Thoracic aorta (tissue), 2 donors: ENCODE measurements at regions not wholly inside any gene's neighbourhood (a gene's known extent, or its start where the extent isn't known, plus 50 kb on each side); places are given as distances from the start of the nearest gene placed in this dataset.

Experiments
- ATAC-seq: fragments of 150-250 bp; one replicate; pipeline ENCODE4 v1.8.0; 2017; ENCODE audit warnings: low read depth; ENCODE audit not compliant: insufficient number of reproducible peaks, low FRiP score
- DNase-seq: peaks from one replicate; pipeline ENCODE4 v3.0.0-alpha.2; 2020; ENCODE audit warnings: low spot score
- H3K27ac ChIP-seq, 2 donors: fragments of 200-600 bp; sonication (generic); 1 replicate in 1 of 2; 2 replicates in 1 of 2; pipeline ENCODE4 v1.5.1; 2016; ENCODE audit warnings: mild to moderate bottlenecking in 2 of 2, moderate library complexity in 2 of 2
- H3K27me3 ChIP-seq: fragments of 200-600 bp; sonication (generic); replicated peaks from 2 replicates; pipeline ENCODE4 v1.6.0; 2016; ENCODE audit warnings: mild to moderate bottlenecking; ENCODE audit not compliant: insufficient read depth
- H3K36me3 ChIP-seq: fragments of 200-600 bp; sonication (generic); one replicate; pipeline ENCODE4 v1.5.1; 2016
- H3K4me1 ChIP-seq, 2 donors: fragments of 200-600 bp; sonication (generic); 1 replicate in 1 of 2; 2 replicates in 1 of 2; pipeline versions ENCODE4 v1.5.1 to v1.6.0; 2016; ENCODE audit warnings: low read depth in 2 of 2, mild to moderate bottlenecking in 1 of 2; ENCODE audit not compliant: control insufficient read depth in 1 of 2
- H3K4me3 ChIP-seq: fragments of 200-600 bp; sonication (generic); 2 replicates; pipeline ENCODE4 v1.5.1; 2016; ENCODE audit warnings: mild to moderate bottlenecking
- H3K9me3 ChIP-seq: fragments of 200-600 bp; sonication (generic); 2 replicates; pipeline ENCODE4 v1.5.1; 2016
- CTCF ChIP-seq: fragments of 200-600 bp; sonication (generic); IDR thresholded peaks from one replicate; pipeline ENCODE4 v1.5.1; 2019; ENCODE audit warnings: antibody characterized with exemption

DNA sequence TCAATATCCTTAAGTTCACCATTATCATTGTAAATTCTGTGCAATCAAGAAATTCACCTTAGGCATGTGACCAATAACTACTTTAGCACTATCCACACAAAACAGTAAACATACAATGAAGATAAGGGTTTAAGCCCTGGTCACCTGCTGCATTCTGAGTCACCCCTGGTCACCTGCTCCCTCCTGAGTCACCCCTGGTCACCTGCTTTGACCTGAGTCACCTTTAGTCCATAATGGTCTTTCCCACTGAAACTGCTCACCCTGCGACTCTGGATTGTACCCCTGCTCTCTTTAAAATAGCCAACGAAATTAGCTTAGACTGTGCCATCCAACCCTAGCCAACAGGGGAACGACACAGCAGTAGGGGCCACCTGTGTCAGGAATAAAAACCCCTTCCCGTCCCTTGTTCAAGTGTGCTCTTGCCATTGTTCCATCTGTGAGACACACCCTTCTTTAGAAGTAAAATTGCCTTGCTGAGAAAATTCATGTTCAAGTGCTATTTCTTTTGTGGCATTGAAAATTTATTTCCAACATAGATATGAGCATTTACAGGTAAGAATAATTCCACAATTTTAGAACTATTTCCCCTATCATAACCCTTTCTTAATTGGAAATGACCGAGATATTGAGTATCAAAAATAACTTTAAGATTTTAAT is 902.8 kb downstream of the DSC3 start:
- no peak overlapping the region for H3K4me3 ChIP-seq
- TF ChIP-seq CTCF, result no peak
- no peak overlapping the region for H3K27ac ChIP-seq
- no peaks in the 10 kb centered on the region for H3K36me3 ChIP-seq
- H3K27me3 ChIP-seq, result no peaks in the 10 kb centered on the region
- H3K9me3 ChIP-seq, result no peaks in the 10 kb centered on the region
- no peaks in the 10 kb centered on the region for H3K4me1 ChIP-seq
- no peak for ATAC-seq
- DNase-seq, result no peak

DNA sequence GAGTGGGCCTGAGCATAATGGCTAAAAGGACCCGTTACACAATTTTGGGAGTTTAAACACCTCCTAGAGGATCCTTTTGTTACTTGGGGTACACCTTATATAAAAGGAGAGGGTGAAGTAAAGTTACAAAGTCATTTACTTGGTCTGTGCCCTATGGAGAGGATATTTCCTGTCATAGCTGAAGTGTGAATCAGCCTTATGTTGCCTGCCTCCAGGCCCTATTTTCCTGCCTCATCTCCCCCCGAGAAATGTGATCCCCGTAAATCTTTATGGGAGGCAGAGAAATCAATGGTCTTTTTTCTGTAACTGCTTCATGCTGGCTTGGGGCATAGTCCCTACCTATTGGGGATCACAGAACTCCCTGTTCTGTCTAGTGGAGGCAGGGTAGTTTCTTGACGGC is 906.6 kb downstream of the DSC3 start:
- Histone ChIP-seq H3K4me3 (no peak overlapping the region), H3K9me3 (no peaks in the 10 kb centered on the region), H3K27ac (no peak overlapping the region), H3K36me3 (no peaks in the 10 kb centered on the region), H3K4me1 (no peaks in the 10 kb centered on the region), H3K27me3 (no peaks in the 10 kb centered on the region)
- DNase-seq (no peak), ATAC-seq (no peak)
- TF ChIP-seq CTCF, result no peak

- H3K4me3 ChIP-seq, result no peak overlapping the region
- no peak overlapping the region for H3K27ac ChIP-seq
- no peaks in the 10 kb centered on the region for H3K36me3 ChIP-seq
- no peaks in the 10 kb centered on the region for H3K9me3 ChIP-seq
- TF ChIP-seq CTCF, result no peak
- ATAC-seq (no peak), DNase-seq (no peak)
- H3K27me3 ChIP-seq, result no peaks in the 10 kb centered on the region
- no peaks in the 10 kb centered on the region for H3K4me1 ChIP-seq
Measured at GRCh38 chr18:30134020-30134419, 908.5 kb downstream of the DSC3 start.

DNA sequence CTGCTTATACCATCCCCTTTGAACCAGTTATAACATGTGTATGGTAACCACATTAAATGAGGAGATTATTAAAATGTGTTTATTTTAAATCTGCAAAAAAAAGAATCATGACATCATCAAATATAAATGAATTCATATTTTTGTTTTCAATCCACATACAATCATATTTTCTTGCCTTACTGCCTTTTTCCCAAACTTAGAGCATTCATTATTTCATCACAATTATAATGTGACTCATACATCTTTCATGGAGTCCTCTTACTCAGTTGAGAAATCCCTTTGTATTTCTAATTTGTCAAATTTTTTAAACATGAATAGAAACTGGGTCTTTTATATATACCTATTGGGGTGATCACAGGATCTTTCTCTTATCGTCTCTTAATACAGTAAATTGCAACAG is 909.6 kb downstream of the DSC3 start:
- no peak for TF ChIP-seq CTCF
- Histone ChIP-seq H3K9me3 (no peaks in the 10 kb centered on the region), H3K4me1 (no peaks in the 10 kb centered on the region), H3K4me3 (no peak overlapping the region), H3K27ac (no peak overlapping the region), H3K36me3 (no peaks in the 10 kb centered on the region), H3K27me3 (no peaks in the 10 kb centered on the region)
- no peak for ATAC-seq
- DNase-seq, result no peak

GRCh38 chr18:30121397-30121796 is 921.1 kb downstream of the DSC3 start:
- Histone ChIP-seq H3K4me3 (no peak overlapping the region), H3K9me3 (peaks cover 4% of the 10 kb centered on the region), H3K27me3 (no peaks in the 10 kb centered on the region), H3K27ac (no peak overlapping the region), H3K36me3 (no peaks in the 10 kb centered on the region), H3K4me1 (no peaks in the 10 kb centered on the region)
- no peak for TF ChIP-seq CTCF
- DNase-seq (no peak), ATAC-seq (no peak)
